Nucleus accumbens (tissue), 56 donors: ENCODE measurements at regions not wholly inside any gene's neighbourhood (a gene's known extent, or its start where the extent isn't known, plus 50 kb on each side); places are given as distances from the start of the nearest gene placed in this dataset.

Experiments
- DNase-seq, 56 donors: peaks; one replicate each; lab custom pipeline; 2025; lab: John Stamatoyannopoulos, UW

DNA sequence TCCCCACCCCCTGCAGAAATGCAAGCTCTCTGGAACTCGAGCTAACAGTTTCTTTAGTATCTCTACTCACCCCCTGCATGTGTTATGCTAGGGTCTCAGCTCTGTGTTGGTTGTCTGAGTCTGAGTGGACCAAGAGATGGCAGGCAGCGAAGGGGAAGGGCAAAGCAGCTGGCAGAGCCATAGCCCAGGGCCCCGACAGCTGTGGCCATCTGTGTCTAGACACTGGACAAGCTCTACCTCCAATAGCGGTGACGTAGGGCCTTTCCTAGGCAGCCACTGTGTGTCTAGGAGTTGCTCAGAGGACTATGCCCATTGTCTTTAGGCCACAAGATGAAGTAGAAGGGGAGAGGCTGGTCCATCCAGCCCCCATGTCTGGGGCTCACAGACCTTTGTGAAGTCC, 79.2 kb downstream of the EFNB1 start:
- no peak for DNase-seq

DNA sequence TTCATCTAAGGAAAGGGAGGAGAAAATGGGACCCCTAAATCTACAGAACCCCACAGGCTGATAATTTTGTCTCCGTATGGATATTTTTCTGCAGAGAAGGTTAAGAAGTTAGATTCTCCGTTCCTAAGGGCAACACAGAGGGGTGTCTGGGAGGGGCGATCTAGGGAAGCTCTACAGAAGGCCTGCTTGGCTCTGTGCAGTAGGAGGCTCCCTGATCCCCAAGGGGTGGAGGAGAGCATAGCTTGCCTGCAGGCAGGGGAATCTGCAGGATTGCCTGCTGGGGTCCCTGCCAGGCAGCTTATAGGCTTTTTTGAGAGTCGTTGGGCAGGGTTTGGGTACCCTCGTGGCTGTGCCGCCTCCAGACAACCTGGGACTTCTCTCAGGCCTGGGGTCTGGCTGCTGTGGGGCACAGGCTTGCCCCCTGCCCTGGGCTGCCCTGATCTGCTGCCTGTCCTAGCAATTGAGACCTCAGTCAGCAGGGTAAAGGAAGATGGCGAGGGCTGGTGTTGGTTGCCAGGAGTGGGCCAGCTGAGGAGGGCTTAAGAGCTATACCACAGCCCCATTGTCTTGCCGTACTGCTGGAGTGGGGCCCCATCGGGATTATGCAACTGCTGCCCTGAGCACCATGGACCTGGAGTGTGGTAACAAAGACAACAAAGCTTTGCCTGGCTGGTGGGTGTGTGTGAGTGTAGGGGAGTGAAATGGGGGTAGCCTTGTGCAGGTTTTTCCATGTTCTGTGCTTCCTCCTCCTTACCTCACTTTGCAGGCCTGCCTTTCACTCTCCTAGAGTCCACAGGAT, 74.1 kb downstream of the EFNB1 start:
- DNase-seq = no peak

DNA sequence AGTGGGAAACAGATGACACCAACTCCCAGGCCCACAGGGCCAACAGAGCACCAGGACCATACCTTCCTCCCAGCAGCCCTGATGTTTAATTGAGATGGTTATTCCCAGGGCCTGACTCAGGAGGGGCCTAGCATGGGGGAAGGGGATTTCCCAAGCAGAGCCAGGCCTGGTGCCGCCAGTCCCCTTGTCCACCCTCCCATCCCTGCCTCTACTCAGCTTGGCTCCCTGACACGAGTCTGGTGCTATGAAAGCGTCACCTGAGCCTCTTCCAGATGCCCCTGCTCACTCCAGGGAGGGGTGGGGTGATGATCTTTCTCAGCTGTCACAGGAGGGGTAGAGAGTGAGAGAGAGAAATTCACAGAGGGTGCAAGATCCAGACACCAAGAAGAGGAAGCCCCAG, 72.7 kb downstream of the EFNB1 start:
- no peak for DNase-seq

DNA sequence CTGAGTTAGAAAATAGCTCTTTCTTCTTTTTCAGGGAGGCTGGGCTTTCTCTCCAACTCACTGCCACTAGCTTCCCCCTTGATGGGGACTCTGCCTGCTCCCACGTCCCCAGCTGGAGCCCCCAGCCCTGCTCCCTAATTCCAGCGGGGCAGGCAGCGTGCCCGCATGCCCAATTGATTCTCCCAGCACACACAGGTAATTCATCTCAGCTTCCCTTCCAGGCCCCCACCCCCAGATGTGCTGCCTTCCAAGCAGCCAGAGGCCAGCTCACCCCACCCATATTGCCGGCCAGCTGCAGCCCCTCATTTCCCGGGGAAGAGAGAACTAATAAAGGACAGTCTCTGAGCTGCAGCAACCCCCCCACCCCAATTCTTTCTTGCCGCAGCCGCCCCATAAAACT, 69.8 kb downstream of the EFNB1 start:
- DNase-seq = no peak

DNA sequence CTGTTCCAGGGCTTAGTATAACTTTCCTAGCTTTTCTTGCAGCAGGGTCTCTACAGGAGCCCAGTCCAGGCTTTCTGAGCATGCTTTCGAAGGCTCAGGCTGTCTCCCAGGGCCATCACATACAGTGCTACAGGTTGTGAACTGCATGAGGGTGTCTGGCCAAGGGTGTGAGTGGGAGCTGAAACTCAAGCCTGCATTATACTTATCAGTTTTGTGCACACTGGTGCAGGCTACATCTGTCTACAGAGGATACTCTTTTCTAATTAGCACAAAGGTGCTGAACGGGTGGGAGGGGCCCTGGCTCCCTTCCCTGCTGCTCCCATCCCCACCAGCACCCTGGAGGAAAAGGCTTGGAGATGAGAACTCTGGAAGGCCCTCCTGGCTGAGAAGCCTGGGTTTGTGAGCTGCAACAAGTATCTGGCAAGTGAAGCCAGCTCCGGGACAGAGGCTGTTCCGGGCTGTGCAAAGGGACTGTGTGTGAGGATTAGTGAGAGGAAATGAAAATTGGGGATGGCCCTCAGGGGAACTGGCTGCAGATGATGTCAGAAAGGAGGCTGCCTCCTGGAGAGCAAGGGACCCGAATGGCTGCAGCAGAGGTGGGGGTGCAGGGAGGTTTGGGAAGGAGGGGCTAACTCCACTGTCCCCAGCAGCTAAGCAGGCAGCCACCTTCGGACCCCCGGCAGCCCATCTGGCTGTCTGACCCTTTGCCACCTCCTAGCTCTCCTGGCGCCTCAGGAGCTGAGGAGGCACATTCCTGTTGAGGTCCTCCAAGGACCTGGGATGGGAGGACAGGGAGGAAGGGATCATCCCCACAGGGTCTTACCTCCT, 68.5 kb downstream of the EFNB1 start:
- DNase-seq = no peak

DNA sequence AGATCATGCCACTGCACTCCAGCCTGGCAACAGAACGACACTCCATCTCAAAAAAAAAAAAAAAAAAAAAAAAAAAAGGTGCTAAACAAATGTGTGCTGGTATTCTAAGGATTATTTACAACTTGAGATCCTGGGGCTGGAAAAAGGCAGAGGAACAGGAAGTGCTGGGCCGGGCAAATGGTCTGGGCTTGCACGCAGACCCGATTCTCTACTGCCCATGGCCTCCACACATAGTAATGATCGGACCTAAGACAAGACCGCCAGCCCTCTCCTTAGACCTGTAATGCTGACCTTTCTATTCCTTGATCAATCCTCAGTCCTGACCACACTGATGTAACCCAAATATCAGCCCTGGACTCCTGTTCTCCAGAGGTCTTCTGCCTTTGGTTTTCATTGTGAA, 67.8 kb downstream of the EFNB1 start:
- no peak for DNase-seq

DNA sequence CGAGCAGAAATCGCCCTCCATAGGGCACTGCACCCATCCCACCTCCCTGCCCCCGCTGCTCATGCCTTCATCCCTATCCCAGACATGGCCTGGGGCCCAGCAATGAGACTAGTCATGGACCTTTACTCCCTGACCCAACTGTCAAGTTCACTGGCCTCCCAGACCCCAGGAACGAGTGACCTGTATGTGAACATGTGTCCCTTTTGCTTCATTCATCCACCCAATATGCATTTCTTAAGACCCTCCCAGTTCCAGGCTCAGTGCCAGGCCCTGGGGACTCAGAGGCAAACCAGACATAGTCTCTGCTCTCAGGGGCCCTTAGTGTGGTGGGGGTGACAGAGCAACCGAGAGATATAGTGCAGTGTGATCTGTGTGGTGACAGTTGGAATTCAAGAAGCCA, 67.0 kb downstream of the EFNB1 start:
- DNase-seq = no peak

DNA sequence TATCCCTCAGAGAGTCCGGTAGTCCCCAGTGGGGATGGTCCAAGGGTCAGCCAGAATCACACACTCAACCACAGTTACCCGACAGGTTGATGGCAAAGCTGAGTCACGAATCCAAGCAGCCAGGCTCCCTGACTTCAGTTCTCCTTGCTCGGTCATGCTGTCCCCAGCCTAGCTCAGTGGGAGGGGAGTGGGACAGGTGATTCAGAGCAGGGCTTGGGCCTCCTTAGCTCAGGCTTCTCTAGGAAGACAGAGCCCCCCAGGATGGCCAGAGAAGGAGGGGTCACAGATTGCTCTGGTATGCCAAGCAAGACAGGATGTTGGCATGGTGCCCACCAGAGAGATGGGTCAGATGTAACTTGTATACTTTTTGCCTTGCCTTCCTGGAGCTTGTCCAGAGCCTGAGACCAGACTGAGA, 66.5 kb downstream of the EFNB1 start:
- DNase-seq = peak in 13 of 56 donors; percentile 1 to 48 (median 13)

DNA sequence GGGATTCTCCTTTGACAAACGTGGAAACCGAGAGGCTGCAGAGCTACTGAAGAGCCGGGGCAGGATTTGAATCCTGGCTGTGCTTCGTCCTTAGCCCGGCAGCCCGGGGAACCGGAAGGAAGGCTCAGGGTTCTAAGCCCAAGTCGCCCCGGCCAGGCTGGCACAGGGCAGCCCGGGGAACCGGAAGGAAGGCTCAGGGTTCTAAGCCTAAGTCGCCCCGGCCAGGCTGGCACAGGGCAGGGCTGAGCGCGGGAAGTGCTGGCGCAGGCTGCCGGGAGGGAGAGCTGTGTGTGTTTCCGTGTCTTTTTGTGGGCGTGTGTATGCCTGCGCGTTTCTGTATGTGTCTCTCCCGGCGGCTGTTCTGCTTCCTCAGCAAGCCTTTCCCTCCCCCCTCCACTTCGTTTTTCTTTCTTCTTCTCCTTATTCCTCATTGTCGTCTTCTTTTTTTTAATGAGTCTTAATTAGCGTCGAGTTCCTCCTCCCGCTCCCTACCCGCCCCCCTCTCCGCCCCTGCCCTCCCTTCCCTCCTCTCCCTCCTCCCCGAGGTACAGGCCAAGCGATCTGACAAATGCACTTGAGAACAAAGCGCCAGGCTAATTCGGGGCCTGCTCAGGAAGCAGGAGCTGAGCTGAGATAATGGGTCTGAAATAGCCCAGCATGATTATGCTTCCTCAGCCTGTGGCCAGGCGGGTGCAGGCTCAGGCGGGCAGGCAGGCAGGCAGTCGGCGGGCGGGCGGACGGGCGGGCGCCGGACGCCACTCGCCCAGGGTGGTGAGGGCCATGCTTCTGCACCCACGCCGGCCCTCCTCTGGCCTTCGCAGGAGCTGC, 65.9 kb downstream of the EFNB1 start:
- peak in 49 of 56 donors; percentile 1 to 61 (median 29) for DNase-seq

DNA sequence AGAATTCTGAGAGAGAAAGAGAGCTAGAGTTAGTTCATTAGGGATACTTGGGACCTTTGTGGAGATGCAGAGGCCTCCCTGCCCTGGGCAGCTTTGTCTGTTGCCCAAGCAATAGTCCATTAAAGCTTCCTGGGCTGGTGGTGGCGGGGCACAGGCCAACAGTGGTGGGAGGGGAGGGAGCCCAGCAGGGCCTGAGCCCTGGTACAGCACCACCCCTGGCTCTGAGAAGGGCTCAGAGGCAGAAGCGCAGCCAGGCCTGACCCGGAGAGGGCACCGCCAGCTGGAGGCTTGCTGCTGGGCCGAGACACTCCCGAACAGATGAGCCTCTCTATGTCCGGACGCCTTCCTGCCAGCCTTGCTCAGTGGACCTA, 65.3 kb downstream of the EFNB1 start:
- DNase-seq = peak in 36 of 56 donors; percentile 1 to 55 (median 23)

DNA sequence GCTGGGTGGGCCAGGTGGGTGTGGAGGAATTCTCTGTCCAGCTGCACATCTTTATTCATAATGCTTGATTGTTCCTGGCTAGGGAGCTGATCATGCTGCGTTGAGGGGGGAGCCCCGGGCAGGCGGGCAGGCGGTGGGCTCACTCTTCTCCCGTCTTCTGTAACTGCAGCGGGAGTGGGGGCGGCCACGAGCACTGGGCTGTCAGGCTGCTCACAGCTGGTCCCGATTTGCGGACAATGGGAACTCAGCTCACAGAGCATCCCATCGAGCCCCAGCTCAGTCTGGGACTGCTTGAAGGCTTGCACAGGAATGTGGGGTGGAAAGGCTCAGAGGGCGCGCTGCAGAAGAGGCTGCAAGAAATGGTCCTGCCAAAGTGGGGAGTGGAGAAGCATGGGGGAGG, 63.8 kb downstream of the EFNB1 start:
- DNase-seq = no peak

DNA sequence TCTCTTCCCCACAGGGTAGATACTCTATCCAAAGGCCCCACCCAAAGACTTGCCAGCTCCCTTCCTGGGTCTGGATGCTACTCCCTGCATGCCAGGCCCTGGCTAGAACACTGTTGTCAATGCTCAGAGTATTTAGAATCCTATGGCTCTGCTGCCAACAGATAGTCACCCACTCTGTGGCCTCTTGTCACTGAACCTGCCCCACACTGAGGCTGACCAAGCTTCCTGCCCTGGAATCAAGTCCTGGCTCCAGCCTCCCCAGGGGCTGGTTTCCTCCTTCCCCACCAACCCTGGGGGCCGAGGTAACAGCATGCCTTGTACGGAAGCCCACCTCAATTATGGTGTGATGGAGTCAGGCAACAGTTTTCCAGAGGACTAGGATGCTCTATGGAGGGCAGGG, 63.3 kb downstream of the EFNB1 start:
- no peak for DNase-seq
